Nucleus accumbens (tissue), 56 donors: ENCODE measurements at regions not wholly inside any gene's neighbourhood (a gene's known extent, or its start where the extent isn't known, plus 50 kb on each side); places are given as distances from the start of the nearest gene placed in this dataset.

Experiments
- DNase-seq, 56 donors: peaks; one replicate each; lab custom pipeline; 2025; lab: John Stamatoyannopoulos, UW

DNA sequence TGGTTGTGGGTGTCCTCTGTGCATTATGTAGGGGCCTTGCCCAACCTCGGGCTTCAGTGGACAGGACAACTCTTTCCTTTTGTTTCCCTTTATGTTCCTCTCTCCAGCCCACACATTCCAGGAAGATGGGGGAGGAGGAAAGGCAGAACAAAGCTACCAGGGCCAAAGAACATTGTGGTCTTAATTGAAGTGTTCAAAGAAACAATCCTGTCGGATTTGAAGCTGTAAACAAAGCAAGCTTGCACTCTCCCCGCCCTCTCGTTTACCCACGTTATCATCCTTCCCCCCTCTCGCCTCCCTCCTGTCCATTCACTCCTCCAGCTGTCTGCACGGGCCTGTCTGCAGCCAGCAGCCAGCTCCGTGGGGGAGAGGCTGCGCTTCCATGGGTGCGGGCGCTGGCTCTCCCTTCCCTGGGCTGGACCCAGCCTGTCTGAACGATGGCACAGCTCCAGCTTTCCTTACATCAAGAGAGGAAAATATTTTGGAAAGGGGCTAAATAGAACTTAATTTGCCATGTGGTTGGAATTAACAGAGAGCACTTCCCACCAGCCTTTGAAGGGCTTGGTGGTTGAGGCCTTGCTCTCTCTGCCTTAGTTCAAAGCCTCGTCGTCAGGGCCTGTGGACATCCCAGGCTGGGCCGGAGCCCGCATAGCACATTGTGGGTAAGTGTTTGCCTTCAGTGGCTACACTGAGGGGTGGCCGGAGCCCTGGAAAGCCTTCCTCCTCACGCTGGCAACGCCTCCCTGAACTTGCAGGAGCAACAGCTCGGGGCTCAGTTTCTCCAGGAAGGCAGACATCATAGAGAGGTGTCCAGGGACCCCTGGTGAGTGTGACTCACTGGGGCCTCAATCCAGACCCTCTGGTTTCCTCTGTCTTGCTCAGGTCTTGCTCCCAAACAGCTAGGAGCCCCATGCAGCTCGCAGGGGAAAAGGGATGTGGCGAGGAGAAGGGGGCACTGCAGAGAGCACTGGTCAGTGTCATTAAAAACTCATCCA is 60.6 kb upstream of the HS6ST1 start:
- DNase-seq: no peak

GRCh38 chr2:128380061-128380889 is 61.6 kb upstream of the HS6ST1 start:
- no peak for DNase-seq

DNA sequence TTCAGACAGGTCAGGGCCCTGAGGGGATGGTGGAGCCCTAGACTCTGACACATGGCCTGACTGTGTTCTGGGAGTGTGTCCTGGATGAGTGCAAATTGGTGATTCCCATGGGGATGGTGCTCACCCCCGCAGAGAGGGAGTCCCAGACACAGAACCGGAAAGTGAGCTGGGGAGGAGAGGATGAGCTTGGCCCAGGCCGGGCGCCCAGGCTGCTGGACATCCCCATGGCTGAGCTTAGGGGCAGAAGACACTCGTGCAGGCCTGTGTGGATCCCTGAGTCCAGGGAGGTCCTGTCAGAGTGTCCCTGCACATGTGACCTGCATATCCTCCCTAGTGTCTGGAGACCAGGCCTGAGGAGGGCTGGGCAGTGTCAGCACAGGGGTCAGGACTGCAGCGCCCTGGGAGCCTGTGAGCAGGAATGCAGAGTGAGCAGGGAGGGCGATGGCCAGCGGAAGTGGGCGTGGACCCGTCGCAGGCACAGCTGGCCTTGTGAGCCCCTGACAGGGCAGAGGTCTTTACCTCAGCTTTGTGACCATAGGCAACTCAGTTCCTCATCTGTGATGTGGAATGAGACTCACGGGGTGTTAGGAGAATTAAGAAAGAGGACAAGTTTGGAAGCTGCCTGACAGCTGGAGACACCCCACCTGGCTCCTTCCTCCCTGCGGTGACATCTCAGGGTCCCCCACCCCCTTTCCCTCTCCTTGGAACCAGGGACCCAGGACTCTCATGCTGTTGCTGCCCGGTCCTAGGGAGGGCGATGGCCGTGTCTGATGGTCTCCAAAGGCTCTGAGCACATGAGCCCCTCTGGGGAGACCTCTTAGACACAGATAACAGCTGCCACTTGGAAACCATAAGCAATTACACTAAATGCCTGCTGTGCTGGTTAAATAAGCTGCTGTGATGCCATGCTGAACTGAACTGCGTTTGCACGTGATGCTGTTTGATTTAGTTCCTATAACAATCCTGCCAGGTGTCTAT is 62.6 kb upstream of the HS6ST1 start:
- no peak for DNase-seq

- DNase-seq: no peak
These were observed 65.8 kb upstream of the HS6ST1 start for GRCh38 chr2:128384446-128384845.

DNA sequence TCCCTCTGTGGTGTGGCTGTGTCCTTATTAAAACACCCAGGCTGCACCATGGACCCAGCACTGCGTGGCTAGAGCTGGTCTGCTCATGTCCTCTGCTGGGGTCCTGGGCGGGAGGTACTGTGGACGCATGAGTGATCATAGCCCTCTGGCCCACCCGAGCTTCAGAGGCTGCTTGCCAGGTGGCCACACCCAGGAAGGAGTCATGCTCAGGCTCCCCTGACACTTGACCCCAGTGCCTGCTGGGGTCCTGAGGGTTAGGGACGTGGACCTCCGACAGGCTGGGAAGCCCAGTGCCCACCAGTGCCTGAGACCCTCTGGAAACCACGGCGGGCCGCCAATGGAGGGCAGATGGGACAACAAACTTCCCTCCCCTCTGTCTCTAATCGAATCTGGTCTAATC is 66.3 kb upstream of the HS6ST1 start:
- no peak for DNase-seq

DNA sequence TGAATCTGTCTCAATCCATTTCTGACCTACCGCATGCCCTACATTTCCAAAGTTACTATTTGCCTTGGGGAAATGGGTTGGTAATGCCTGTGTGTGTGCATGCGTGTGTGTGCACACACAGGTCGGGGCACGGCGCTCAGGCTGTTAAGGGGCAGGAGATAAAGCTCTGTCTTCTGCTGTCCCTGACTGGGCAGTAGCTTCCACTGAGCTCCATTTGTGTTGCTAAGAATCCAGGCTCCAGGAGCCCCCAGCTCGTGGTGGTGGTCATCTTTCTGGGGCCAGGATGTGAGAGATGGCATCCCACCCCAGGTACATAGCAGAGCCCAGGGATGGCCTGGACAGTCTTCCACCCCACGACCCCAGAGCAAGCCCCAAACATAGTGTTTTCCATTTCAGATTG is 66.7 kb upstream of the HS6ST1 start:
- no peak for DNase-seq

GRCh38 chr2:128386066-128386465 is 67.4 kb upstream of the HS6ST1 start:
- no peak for DNase-seq

GRCh38 chr2:128388499-128388941 is 69.9 kb upstream of the HS6ST1 start:
- DNase-seq: no peak

- DNase-seq: no peak
These were observed 70.9 kb upstream of the HS6ST1 start for GRCh38 chr2:128389388-128390086.

DNA sequence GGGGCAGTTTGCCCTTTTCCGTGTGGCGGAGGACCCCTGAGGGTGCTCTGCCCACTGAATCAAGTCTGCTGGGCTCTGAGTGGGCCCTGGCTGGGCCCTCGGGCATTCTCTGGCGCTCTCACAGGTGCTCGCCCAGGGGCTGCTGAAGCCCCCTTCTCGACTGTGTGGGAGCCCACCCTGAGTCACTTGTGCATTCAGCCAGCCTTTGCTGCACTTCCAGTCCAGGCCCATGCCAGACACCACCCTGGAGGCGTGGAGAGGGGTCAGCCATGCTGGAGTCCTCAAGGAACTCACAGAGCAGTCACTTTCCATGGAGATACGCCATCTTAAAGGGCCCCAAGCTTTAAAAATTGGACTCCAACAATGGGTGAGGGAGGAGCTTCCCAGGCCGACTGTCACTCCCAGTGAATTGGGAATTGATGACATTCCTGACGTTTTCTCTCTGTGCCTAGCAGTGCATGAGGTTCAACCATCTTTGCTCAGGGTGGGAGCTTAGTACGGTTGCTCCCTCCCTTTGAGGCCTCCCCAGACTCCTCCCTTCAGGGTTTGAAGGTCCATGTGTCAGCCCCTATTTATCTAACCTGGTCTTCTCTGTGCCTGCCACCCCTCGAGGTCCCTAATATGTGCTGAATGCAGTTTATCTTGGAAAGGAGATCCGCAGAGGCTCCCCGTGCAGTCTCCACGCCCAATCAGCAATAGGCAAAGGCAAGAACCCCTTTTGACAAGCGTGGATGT is 71.8 kb upstream of the HS6ST1 start:
- no peak for DNase-seq

- no peak for DNase-seq
These were observed 72.4 kb upstream of the HS6ST1 start for GRCh38 chr2:128390991-128391630.

DNA sequence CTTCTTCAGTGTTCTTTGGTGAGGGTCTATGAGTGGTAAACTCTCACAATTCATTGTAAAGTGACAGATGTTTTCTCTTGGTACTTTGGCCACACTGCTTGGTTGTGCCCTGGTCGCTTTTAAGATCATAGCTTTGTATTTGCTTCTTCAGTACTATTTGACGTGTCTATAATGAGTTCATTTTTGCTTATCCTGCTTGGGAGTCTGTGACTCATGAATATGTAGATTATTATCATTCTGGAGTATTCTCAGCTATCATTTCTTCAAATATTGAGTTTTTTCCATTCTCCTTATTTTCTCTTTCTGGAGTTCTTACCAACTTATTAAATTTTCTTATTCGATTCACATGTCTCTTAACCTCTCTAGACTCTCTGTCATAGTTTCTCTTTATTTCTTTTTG is 73.0 kb upstream of the HS6ST1 start:
- no peak for DNase-seq

DNA sequence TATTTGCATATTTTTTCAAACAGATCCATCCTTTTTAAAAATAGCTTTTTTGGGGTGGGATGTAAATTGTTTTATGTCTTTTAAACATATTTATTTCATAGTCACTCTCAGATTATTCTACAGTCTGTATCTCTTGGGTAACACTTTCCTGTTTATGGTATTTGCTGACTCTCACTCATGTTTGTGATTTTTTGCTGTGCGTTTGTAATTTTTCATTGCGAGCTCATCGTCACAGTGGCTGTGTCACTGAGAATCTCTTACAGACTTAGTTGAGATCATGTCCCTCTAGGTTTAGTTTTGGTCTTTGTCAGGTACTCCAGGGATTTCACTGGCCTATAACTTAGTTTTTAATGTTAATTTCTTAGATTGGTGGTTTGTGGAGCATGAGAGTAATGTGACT is 73.5 kb upstream of the HS6ST1 start:
- DNase-seq: no peak

DNA sequence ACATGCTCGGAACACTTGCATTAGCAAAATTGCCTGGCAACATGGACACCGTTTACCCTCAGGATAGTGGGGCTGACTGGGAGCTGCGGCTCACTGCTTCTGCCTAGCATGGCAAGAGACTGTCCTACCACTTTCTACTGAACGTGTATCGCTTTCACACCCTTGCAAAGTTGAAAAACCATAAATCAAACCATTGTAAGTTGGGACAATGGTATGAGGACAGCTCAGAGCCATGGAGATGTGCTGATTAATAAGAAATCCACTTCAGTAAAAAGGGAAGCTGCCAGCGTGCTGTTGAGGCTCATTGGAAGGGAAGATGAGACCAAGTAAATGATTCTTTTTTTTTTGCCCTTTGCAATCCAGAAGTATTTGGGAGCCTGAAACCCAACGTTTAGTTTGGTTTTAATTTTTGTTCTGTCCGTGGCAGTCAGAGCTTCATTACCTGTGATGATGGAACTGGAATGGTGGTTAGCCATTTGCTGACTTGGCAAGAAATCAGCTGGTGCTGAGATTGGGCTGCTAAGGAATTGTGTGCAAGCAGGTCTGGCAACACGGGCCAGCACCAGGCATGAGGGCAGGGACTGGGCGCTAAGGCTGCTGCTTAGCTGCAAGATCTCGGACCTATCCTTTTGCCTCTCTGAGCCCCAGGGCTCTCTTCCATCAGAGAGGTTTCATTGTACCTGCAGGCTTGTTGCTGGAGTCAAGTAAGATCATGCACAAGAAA is 75.5 kb upstream of the HS6ST1 start:
- DNase-seq: no peak

GRCh38 chr2:128395196-128395595 is 76.5 kb upstream of the HS6ST1 start:
- no peak for DNase-seq

GRCh38 chr2:128395640-128396499 is 77.2 kb upstream of the HS6ST1 start:
- no peak for DNase-seq

DNA sequence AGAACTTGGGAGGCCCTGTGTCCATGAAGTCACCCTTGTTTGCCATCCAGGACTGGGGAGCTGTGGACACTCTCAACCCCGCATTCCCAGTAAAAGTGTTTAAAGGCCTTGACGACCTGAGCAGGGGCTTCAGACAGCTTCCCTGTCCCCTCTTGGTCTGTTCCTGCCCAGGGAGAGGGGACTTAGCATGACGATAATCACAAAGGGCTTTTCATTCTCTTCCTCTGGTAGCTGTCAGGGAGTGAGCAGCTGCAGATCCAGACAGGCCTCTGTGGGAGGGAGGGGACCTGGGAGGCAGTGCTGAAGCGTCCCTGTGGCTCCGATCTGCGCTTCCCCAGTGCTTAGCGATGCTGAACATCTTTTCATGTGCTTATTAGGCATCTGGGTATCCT is 77.8 kb upstream of the HS6ST1 start:
- no peak for DNase-seq
